HL-60 (cell line): ENCODE measurements at regions not wholly inside any gene's neighbourhood (a gene's known extent, or its start where the extent isn't known, plus 50 kb on each side); places are given as distances from the start of the nearest gene placed in this dataset.

Experiments
- POLR2AphosphoS5 ChIP-seq: IDR thresholded peaks from 2 replicates; pipeline ENCODE4 v1.6.1; 2012; ENCODE audit warnings: low read depth
- TF ChIP-seq, protein P1 (sequence below): IDR thresholded peaks from 2 replicates; pipeline ENCODE4 v1.6.1; 2012; ENCODE audit warnings: low read depth; ENCODE audit not compliant: insufficient replicate concordance
- TF ChIP-seq, protein P2 (sequence below): IDR thresholded peaks from one replicate; pipeline ENCODE4 v1.5.1; 2011; ENCODE audit warnings: low read length, control low read depth, inconsistent platforms; ENCODE audit not compliant: insufficient read depth

DNA sequence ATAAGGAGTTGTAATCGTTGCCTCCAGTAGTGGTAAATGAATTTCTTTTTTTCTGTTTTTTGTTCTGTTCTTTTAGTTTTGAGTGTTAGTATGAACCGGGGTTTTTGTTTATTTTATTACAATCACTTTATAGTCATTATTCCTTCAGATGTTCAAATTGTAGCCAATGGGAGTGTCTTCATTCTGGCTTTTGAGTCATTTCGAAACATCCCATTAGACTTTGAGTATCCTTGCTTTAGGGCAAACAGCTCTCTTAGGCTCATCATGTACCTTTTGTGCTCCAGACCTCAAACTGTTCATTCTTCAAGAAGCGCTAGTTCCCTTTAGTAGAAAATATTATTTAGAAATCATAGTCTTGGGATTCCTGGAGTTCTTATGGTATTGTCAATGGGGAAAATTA lies 54.2 kb upstream of the PAX3 start:
- TF ChIP-seq, protein P1, sequence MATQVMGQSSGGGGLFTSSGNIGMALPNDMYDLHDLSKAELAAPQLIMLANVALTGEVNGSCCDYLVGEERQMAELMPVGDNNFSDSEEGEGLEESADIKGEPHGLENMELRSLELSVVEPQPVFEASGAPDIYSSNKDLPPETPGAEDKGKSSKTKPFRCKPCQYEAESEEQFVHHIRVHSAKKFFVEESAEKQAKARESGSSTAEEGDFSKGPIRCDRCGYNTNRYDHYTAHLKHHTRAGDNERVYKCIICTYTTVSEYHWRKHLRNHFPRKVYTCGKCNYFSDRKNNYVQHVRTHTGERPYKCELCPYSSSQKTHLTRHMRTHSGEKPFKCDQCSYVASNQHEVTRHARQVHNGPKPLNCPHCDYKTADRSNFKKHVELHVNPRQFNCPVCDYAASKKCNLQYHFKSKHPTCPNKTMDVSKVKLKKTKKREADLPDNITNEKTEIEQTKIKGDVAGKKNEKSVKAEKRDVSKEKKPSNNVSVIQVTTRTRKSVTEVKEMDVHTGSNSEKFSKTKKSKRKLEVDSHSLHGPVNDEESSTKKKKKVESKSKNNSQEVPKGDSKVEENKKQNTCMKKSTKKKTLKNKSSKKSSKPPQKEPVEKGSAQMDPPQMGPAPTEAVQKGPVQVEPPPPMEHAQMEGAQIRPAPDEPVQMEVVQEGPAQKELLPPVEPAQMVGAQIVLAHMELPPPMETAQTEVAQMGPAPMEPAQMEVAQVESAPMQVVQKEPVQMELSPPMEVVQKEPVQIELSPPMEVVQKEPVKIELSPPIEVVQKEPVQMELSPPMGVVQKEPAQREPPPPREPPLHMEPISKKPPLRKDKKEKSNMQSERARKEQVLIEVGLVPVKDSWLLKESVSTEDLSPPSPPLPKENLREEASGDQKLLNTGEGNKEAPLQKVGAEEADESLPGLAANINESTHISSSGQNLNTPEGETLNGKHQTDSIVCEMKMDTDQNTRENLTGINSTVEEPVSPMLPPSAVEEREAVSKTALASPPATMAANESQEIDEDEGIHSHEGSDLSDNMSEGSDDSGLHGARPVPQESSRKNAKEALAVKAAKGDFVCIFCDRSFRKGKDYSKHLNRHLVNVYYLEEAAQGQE = no peak
- TF ChIP-seq, protein P2, sequence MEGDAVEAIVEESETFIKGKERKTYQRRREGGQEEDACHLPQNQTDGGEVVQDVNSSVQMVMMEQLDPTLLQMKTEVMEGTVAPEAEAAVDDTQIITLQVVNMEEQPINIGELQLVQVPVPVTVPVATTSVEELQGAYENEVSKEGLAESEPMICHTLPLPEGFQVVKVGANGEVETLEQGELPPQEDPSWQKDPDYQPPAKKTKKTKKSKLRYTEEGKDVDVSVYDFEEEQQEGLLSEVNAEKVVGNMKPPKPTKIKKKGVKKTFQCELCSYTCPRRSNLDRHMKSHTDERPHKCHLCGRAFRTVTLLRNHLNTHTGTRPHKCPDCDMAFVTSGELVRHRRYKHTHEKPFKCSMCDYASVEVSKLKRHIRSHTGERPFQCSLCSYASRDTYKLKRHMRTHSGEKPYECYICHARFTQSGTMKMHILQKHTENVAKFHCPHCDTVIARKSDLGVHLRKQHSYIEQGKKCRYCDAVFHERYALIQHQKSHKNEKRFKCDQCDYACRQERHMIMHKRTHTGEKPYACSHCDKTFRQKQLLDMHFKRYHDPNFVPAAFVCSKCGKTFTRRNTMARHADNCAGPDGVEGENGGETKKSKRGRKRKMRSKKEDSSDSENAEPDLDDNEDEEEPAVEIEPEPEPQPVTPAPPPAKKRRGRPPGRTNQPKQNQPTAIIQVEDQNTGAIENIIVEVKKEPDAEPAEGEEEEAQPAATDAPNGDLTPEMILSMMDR = no peak
- no peak for TF ChIP-seq POLR2AphosphoS5
